ENCODE measurements at regions not wholly inside any gene's neighbourhood (a gene's known extent, or its start where the extent isn't known, plus 50 kb on each side); places are given as distances from the start of the nearest gene placed in this dataset.

- no peak overlapping the region for H3K4me3 ChIP-seq (ENCODE audit: low read length)
- H3K79me2 ChIP-seq (ENCODE audit: low read length), result no peaks in the 10 kb centered on the region
- TF ChIP-seq CTCF (IDR thresholded peaks at IDR 0.05; ENCODE audit: low read depth, low read length) (no peak), EZH2phosphoT487 (IDR thresholded peaks at IDR 0.05; ENCODE audit: low read depth) (no peak)
- H3K4me2 ChIP-seq (ENCODE audit: low read length), result no peak overlapping the region
- H3K27ac ChIP-seq (ENCODE audit: low read length), result no peak overlapping the region
- no peaks in the 10 kb centered on the region for H3K4me1 ChIP-seq (ENCODE audit: low read length)
- no peaks in the 10 kb centered on the region for H3K9me3 ChIP-seq (ENCODE audit: insufficient read depth, low read length)
- H2AFZ ChIP-seq (ENCODE audit: low read depth, low read length), result no peak overlapping the region
- H3K27me3 ChIP-seq (ENCODE audit: low read depth, low read length), result no peaks in the 10 kb centered on the region
- no peaks in the 10 kb centered on the region for H4K20me1 ChIP-seq (ENCODE audit: insufficient read depth, low read length)
- H3K9ac ChIP-seq (ENCODE audit: low read length), result no peak overlapping the region
- no peaks in the 10 kb centered on the region for H3K36me3 ChIP-seq (replicated peaks; ENCODE audit: low read depth, low read length)
Measured at GRCh38 chr11:98053851-98054250, 966.9 kb upstream of the CNTN5 start.

- no peak overlapping the region for H3K9ac ChIP-seq (ENCODE audit: low read length)
- H3K27me3 ChIP-seq (ENCODE audit: low read depth, low read length), result no peaks in the 10 kb centered on the region
- H2AFZ ChIP-seq (ENCODE audit: low read depth, low read length), result no peak overlapping the region
- no peaks in the 10 kb centered on the region for H3K4me1 ChIP-seq (ENCODE audit: low read length)
- H3K4me3 ChIP-seq (ENCODE audit: low read length), result no peak overlapping the region
- no peaks in the 10 kb centered on the region for H3K9me3 ChIP-seq (ENCODE audit: insufficient read depth, low read length)
- no peaks in the 10 kb centered on the region for H3K79me2 ChIP-seq (ENCODE audit: low read length)
- no peaks in the 10 kb centered on the region for H3K36me3 ChIP-seq (replicated peaks; ENCODE audit: low read depth, low read length)
- H3K27ac ChIP-seq (ENCODE audit: low read length), result no peak overlapping the region
- H3K4me2 ChIP-seq (ENCODE audit: low read length), result no peak overlapping the region
- H4K20me1 ChIP-seq (ENCODE audit: insufficient read depth, low read length), result no peaks in the 10 kb centered on the region
- TF ChIP-seq CTCF (IDR thresholded peaks at IDR 0.05; ENCODE audit: low read depth, low read length) (no peak), EZH2phosphoT487 (IDR thresholded peaks at IDR 0.05; ENCODE audit: low read depth) (no peak)
Measured at GRCh38 chr11:98056945-98057344, 963.8 kb upstream of the CNTN5 start.

GRCh38 chr11:98059488-98059887 is 961.3 kb upstream of the CNTN5 start:
- no peaks in the 10 kb centered on the region for H3K4me1 ChIP-seq (ENCODE audit: low read length)
- H4K20me1 ChIP-seq (ENCODE audit: insufficient read depth, low read length), result no peaks in the 10 kb centered on the region
- no peak overlapping the region for H3K4me2 ChIP-seq (ENCODE audit: low read length)
- no peaks in the 10 kb centered on the region for H3K9me3 ChIP-seq (ENCODE audit: insufficient read depth, low read length)
- H3K9ac ChIP-seq (ENCODE audit: low read length), result no peak overlapping the region
- no peak for TF ChIP-seq CTCF (IDR thresholded peaks at IDR 0.05; ENCODE audit: low read depth, low read length)
- no peak for TF ChIP-seq EZH2phosphoT487 (IDR thresholded peaks at IDR 0.05; ENCODE audit: low read depth)
- no peak overlapping the region for H3K4me3 ChIP-seq (ENCODE audit: low read length)
- H3K36me3 ChIP-seq (replicated peaks; ENCODE audit: low read depth, low read length), result no peaks in the 10 kb centered on the region
- H2AFZ ChIP-seq (ENCODE audit: low read depth, low read length), result no peak overlapping the region
- no peak overlapping the region for H3K27ac ChIP-seq (ENCODE audit: low read length)
- H3K79me2 ChIP-seq (ENCODE audit: low read length), result no peaks in the 10 kb centered on the region
- H3K27me3 ChIP-seq (ENCODE audit: low read depth, low read length), result no peaks in the 10 kb centered on the region

GRCh38 chr11:98060759-98061158 is 960.0 kb upstream of the CNTN5 start:
- Histone ChIP-seq H3K9me3 (ENCODE audit: insufficient read depth, low read length) (no peaks in the 10 kb centered on the region), H3K79me2 (ENCODE audit: low read length) (no peaks in the 10 kb centered on the region), H3K4me3 (ENCODE audit: low read length) (no peak overlapping the region), H2AFZ (ENCODE audit: low read depth, low read length) (no peak overlapping the region), H4K20me1 (ENCODE audit: insufficient read depth, low read length) (no peaks in the 10 kb centered on the region), H3K4me2 (ENCODE audit: low read length) (no peak overlapping the region), H3K9ac (ENCODE audit: low read length) (no peak overlapping the region), H3K4me1 (ENCODE audit: low read length) (no peaks in the 10 kb centered on the region), H3K27ac (ENCODE audit: low read length) (no peak overlapping the region), H3K27me3 (ENCODE audit: low read depth, low read length) (no peaks in the 10 kb centered on the region), H3K36me3 (replicated peaks; ENCODE audit: low read depth, low read length) (no peaks in the 10 kb centered on the region)
- TF ChIP-seq EZH2phosphoT487 (IDR thresholded peaks at IDR 0.05; ENCODE audit: low read depth) (no peak), CTCF (IDR thresholded peaks at IDR 0.05; ENCODE audit: low read depth, low read length) (no peak)

Data from OCI-LY3 (cell line).